Activated CD8-positive, alpha-beta memory T cell treated with anti-CD3 and anti-CD28 coated beads, Interleukin-2, amount 10 ng/mL, durations not matched to agents 7 days and 5 days (primary cell): ENCODE measurements at regions not wholly inside any gene's neighbourhood (a gene's known extent, or its start where the extent isn't known, plus 50 kb on each side); places are given as distances from the start of the nearest gene placed in this dataset.
"Not testable (repeated sequence)": the region's sequence is repeated elsewhere in the genome, so short reads cannot be mapped to it uniquely, and the experiment has no call there.

ENCODE experiments used
- ATAC-seq: fragments of 150-1000 bp; cut with Tn5 transposase; one replicate; pipeline ENCODE4 v1.10.0; 2021; ENCODE audit warnings: moderate library complexity
- CTCF ChIA-PET: fragments of 350-600 bp; sonication (Branson Sonifier 250); formaldehyde crosslinking; loops from one replicate; lab custom pipeline; 2021; ENCODE audit warnings: antibody characterized with exemption; lab: Charles Lee
- DNase-seq: peaks from one replicate; pipeline ENCODE4 v3.0.0-alpha.2; 2020
- H3K27ac Mint-ChIP-seq: one replicate; pipeline ENCODE4 v1.8.0; 2021; ENCODE audit warnings: mild to moderate bottlenecking, mixed read lengths
- H3K27me3 Mint-ChIP-seq: one replicate; pipeline ENCODE4 v1.8.0; 2021; ENCODE audit warnings: mixed read lengths
- H3K36me3 Mint-ChIP-seq: one replicate; pipeline ENCODE4 v1.8.0; 2021; ENCODE audit warnings: mild to moderate bottlenecking, mixed read lengths
- H3K4me1 Mint-ChIP-seq: one replicate; pipeline ENCODE4 v1.8.0; 2021; ENCODE audit warnings: mixed read lengths
- H3K4me3 Mint-ChIP-seq: one replicate; pipeline ENCODE4 v1.8.0; 2021; ENCODE audit warnings: mild to moderate bottlenecking, moderate library complexity, mixed read lengths
- H3K9me3 Mint-ChIP-seq: one replicate; pipeline ENCODE4 v1.8.0; 2022; ENCODE audit warnings: low read depth, mixed read lengths

DNA sequence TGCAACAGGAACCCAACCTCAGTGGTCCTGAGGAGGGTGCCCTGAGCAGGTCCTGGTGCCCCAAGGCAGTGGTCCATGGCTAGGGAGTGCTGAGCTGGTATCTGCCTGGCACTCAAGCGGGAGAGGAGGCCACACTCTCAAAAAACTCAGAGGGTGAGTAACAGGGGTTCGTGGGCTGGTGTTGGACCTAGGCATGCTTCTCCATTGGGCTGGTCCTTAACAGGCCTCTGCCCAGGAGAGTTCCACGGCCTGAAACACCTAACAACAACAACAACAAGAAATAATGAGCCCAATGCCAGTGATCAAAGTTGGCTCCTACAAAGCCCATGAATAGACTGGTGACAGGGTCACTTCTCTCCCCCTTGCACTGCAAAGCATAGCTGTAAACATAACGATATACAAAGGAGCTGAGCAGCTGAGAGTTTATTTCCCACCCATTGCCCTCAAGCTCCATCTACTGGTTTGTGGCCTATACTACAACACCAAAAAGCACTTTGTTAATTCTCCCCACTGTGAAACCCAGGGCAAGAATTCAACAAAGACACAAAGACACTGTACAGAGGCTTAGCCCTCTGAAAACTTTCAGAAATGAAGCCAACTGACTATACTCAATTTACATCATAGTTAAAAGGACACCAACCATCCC lies 736.1 kb upstream of the ADGRL3 start:
- H3K4me3 Mint-ChIP-seq: no peak overlapping the region
- ATAC-seq: no peak
- no peaks in the 10 kb centered on the region for H3K4me1 Mint-ChIP-seq
- no peak for DNase-seq
- H3K9me3 Mint-ChIP-seq: peaks cover 8% of the 10 kb centered on the region
- H3K27ac Mint-ChIP-seq: no peak overlapping the region
- H3K36me3 Mint-ChIP-seq: no peaks in the 10 kb centered on the region
- CTCF ChIA-PET: no interaction called here
- H3K27me3 Mint-ChIP-seq: no peaks in the 10 kb centered on the region

DNA sequence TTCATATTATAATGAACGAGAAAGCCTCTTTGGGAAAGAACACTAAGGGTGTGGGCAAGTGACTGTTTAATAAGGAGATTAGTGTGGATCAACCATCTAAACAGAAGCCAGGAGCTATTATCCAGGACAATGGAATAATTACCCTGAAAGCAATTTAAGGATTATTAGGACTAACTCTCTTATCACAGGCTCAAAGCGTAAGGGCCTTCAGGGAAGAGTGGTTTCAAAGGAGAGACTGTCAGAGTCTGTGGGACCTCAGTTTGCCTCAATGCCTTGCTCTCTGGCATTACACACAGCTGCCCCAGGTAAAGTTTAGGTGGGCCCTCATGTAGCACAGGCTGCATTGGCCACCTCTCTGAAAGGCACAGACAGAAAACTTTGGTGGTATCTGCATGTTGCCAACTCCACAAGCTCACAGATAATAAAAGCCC lies 717.2 kb upstream of the ADGRL3 start:
- Mint-ChIP-seq H3K9me3 (peaks cover 15% of the 10 kb centered on the region), H3K27ac (no peak overlapping the region), H3K27me3 (no peaks in the 10 kb centered on the region), H3K36me3 (no peaks in the 10 kb centered on the region), H3K4me3 (no peak overlapping the region), H3K4me1 (no peaks in the 10 kb centered on the region)
- ATAC-seq (no peak), DNase-seq (no peak)
- CTCF ChIA-PET: no interaction called here

DNA sequence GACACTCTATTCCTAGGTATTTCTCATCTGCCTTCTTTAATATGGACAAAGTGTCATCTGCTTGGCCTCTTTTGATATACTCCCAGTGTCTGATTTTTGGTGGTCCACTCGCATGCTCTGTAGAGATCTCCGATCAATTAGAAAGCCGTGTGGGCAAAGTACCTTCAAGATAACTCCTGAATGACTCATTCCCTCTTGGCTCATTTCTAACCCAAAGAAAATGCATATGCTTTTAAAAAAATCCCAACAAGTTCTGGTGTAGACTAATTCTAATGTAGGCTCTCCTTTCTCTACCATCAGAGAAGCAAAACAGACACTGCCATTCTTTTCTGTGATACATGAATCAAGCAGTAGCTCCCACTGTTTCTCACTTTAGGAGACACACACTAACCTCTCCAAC lies 714.9 kb upstream of the ADGRL3 start:
- CTCF ChIA-PET: no interaction called here
- ATAC-seq (no peak), DNase-seq (no peak)
- Mint-ChIP-seq H3K4me3 (no peak overlapping the region), H3K27me3 (no peaks in the 10 kb centered on the region), H3K4me1 (no peaks in the 10 kb centered on the region), H3K9me3 (peaks cover 12% of the 10 kb centered on the region), H3K36me3 (no peaks in the 10 kb centered on the region), H3K27ac (no peak overlapping the region)

DNA sequence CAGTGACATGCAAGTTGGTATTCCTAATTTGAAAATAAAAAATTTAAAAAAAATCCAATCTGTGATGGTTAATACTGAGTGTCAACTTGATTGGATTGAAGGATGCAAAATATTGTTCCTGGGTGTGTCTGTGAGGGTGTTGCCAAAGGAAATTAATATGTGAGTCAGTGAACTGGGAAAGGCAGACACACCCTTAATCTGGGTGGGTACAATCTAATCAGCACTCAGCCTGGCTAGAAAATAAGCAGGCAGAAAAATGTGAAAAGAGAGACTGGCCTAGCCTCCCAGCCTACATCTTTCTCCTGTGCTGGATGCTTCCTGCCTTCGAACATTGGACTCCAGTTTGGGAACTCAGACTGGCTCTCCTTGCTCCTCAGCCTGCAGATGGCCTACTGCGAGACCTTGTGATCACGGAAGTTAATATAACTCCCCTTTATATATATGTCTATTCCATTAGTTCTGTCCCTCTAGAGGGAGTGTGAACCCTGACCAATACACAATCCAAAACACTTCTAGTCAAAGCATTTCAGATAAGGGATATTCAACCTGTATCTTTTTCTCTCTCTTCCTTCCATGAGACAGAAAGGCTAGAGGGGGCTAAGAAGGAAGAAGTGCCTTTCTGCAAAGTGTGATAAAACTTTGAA lies 712.9 kb upstream of the ADGRL3 start:
- H3K4me3 Mint-ChIP-seq, ATAC-seq, H3K36me3 Mint-ChIP-seq, H3K4me1 Mint-ChIP-seq, H3K27me3 Mint-ChIP-seq, DNase-seq, H3K27ac Mint-ChIP-seq, CTCF ChIA-PET: not testable (repeated sequence)
- H3K9me3 Mint-ChIP-seq: peaks cover 12% of the 10 kb centered on the region

DNA sequence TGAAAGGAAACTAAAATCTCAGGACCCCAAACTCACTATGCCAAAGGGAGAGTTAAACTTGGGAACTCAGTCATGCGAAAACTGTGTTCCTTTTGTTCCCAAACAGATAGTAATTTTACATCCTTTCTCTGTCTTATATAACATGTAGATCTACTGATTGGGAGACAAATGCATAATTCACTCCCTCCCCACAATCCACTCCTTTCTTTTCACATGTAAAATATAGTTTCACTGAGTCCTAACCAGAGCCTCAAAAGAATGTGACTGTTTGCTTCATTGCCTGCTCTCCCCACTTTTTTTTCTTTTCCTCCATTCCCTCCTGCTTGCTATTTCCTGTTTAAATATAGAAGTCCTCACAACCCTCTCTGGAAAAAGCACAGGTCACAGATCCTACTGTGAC lies 699.3 kb upstream of the ADGRL3 start:
- no peak for DNase-seq
- no peaks in the 10 kb centered on the region for H3K4me1 Mint-ChIP-seq
- H3K27ac Mint-ChIP-seq: no peak overlapping the region
- no peak for ATAC-seq
- peaks cover 6% of the 10 kb centered on the region for H3K9me3 Mint-ChIP-seq
- H3K27me3 Mint-ChIP-seq: no peaks in the 10 kb centered on the region
- no peaks in the 10 kb centered on the region for H3K36me3 Mint-ChIP-seq
- no peak overlapping the region for H3K4me3 Mint-ChIP-seq
- CTCF ChIA-PET: no interaction called here

DNA sequence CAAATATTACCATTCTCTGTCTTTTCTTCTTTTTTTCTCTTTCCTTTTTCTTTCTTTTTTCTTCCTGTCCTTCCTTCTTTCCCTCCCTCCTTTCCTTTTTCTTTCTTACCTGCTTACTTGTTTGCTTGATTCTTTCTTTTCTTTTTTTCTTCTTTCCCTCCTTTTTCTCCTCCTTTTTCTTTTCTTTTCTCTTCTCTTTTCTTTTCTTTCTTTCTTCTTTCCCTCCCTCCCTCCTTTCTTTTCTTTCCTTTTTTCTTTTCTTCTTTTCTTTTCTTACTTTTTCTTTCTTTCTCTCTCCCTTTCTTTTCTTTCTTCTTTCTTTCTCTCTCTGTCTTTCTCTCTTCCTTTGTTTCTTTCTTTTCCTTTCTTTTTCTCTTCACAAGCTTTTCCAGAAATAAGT lies 697.4 kb upstream of the ADGRL3 start:
- Mint-ChIP-seq H3K27ac (no peak overlapping the region), H3K4me3 (no peak overlapping the region), H3K4me1 (no peaks in the 10 kb centered on the region), H3K9me3 (peaks cover 11% of the 10 kb centered on the region), H3K27me3 (no peaks in the 10 kb centered on the region), H3K36me3 (no peaks in the 10 kb centered on the region)
- DNase-seq: no peak
- ATAC-seq: no peak
- CTCF ChIA-PET: no interaction called here

DNA sequence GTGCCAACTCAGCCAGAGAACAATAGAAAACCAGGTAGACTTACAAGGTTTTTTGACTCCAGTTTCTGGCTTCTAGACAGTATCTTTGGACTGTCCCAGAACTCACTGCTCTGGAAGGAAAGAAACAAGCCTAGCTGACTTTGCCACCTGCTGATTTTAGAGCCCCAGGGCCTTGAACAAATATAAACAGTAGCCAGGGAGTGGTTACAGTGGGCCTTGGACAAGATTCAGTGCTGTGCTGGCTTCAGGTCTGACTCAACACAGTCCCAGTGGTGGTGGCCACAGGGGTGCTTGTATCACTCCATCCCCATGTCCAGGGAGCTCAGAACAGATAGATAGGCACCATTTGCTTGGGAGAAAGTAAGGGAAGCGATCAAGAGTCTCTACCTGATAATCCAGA lies 694.1 kb upstream of the ADGRL3 start:
- no peak for DNase-seq
- Mint-ChIP-seq H3K4me3 (no peak overlapping the region), H3K27me3 (no peaks in the 10 kb centered on the region), H3K36me3 (no peaks in the 10 kb centered on the region), H3K9me3 (peaks cover 14% of the 10 kb centered on the region), H3K27ac (no peak overlapping the region), H3K4me1 (no peaks in the 10 kb centered on the region)
- CTCF ChIA-PET: no interaction called here
- ATAC-seq: no peak

DNA sequence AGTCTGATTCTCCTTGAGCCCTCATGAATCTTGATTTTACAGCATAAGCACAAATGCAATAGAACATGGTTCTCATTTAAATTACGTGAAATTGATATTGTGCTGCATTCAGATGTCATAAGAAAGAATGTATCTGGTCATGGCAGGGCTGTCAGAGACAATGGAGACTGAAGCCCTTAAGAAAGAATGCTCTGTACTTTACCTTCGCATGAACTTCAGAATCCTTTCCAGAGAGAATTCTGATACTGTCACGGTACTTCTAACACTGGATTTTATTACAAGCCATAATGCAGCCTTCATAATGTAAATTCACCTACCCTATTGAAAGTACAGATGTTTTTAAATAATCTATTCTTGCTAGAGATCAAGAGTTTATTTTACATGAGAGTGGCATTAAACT lies 677.9 kb upstream of the ADGRL3 start:
- DNase-seq: no peak
- H3K9me3 Mint-ChIP-seq: peaks cover 7% of the 10 kb centered on the region
- H3K4me1 Mint-ChIP-seq: no peaks in the 10 kb centered on the region
- no peaks in the 10 kb centered on the region for H3K36me3 Mint-ChIP-seq
- CTCF ChIA-PET: no interaction called here
- ATAC-seq: no peak
- H3K27me3 Mint-ChIP-seq: no peaks in the 10 kb centered on the region
- no peak overlapping the region for H3K4me3 Mint-ChIP-seq
- H3K27ac Mint-ChIP-seq: no peak overlapping the region

DNA sequence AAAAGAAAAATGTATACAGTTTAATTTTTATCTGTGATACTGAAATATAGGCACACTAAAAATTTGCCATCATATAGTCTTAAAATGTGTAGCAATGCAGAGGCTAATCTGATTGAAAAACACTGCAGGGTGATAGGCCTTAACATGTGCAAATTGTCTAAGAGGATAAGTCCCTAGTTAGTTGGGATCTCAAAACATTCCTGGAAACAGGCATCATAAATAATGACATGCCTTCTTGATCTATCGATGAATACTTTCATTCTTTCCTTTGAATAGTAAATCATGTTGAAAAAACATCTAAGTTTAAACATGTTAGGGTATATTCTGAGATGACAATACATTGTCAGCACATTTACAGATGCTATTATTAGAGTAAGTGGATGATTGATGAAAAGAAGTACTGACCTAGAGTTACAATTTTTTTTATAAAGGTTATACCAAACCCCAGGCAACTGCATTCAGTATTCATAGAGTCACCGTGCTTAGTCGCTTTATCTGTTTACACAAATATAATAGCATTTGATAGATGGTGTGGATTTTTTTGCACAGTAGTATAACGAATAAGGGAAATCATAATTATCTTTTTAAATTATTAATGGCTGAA lies 668.2 kb upstream of the ADGRL3 start:
- Mint-ChIP-seq H3K27ac (no peak overlapping the region), H3K4me3 (no peak overlapping the region), H3K36me3 (no peaks in the 10 kb centered on the region), H3K4me1 (no peaks in the 10 kb centered on the region), H3K27me3 (no peaks in the 10 kb centered on the region), H3K9me3 (peaks cover 10% of the 10 kb centered on the region)
- DNase-seq (no peak), ATAC-seq (no peak)
- CTCF ChIA-PET: no interaction called here

DNA sequence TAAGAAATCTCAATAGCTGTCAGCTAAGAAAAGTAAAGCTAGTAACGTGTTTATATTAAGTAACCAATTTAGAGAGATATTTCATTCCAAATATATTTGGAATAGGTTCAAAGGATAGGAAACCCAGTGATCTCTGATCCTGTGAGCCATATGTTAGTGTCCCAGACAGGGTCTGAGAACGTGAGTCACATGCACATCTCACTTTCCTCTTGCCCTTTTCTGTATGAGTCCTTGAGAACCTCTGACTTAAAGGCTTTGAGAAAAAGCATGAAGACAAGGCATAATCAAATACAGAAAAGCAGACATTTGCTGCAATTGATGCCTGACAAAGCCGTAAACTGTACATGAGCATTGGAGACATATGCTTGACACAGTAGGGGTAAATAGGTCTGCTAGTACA lies 655.1 kb upstream of the ADGRL3 start:
- DNase-seq: no peak
- CTCF ChIA-PET: no interaction called here
- no peak for ATAC-seq
- peaks cover 17% of the 10 kb centered on the region for H3K9me3 Mint-ChIP-seq
- no peak overlapping the region for H3K27ac Mint-ChIP-seq
- H3K4me3 Mint-ChIP-seq: no peak overlapping the region
- H3K27me3 Mint-ChIP-seq: no peaks in the 10 kb centered on the region
- H3K36me3 Mint-ChIP-seq: no peaks in the 10 kb centered on the region
- no peaks in the 10 kb centered on the region for H3K4me1 Mint-ChIP-seq

DNA sequence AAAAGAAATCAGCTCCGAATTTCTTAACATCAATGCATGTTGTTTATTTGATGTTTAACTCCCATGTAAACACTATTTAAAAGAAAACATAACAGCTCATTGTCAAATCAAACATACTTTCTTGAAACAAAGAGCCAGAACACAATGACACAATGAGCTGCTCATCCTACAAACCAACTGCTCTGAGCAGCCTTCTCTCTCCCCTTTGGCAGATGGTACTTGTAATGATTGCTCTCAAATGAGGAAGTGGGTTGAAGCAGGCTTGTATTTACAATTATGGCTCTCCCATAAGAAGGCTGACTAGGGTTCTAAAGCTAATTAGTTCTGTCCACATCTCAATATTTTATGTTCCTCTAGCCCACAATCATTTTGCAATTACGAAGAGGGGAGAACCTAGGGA lies 637.8 kb upstream of the ADGRL3 start:
- Mint-ChIP-seq H3K4me1 (no peaks in the 10 kb centered on the region), H3K36me3 (no peaks in the 10 kb centered on the region), H3K27me3 (no peaks in the 10 kb centered on the region)

DNA sequence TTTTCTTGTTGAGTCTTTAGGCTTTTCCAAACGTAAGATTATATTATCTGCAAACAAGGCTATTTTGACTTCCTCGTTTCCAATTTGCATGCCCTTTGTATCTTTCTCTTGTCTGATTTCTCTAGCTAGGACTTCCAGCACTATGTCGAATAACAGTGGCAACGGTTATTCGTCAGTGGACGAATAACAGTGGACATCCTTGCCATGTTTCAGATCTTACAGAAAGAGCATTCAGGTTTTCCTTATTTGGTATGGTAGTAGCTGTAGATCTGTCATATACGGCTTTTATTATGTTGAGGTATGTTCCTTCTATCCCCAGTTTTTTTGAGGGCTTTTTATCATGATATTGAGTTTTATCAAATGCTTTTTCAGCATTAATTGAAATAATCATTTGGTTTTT lies 634.6 kb upstream of the ADGRL3 start:
- Mint-ChIP-seq H3K36me3 (no peaks in the 10 kb centered on the region), H3K27ac (no peak overlapping the region), H3K4me3 (no peak overlapping the region), H3K9me3 (peaks cover 14% of the 10 kb centered on the region), H3K27me3 (no peaks in the 10 kb centered on the region), H3K4me1 (no peaks in the 10 kb centered on the region)
- CTCF ChIA-PET: no interaction called here
- ATAC-seq (no peak), DNase-seq (no peak)

More for the DNA sequence above, 637.8 kb upstream of the ADGRL3 start:
- peaks cover 8% of the 10 kb centered on the region for H3K9me3 Mint-ChIP-seq
- H3K4me3 Mint-ChIP-seq: no peak overlapping the region
- CTCF ChIA-PET: no interaction called here
- no peak overlapping the region for H3K27ac Mint-ChIP-seq
- DNase-seq (no peak), ATAC-seq (no peak)

DNA sequence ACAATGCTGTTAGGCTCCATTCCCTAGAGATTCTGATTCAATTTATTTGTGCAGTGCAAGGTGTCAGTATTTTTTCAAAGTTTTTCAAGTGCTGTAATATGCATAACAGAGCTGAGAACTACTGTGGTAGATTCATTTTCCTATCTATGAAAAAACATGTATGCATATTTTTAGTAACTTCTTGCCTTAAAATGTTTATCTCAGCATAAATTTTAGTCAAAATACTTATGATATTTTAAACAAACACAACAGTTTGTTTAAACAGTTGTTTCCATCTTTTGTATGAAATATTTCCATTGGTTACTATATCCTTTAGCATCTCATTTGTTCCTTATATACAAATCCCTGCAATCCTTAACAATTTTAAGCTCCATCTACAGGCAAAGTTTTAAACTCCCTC lies 624.8 kb upstream of the ADGRL3 start:
- peaks cover 13% of the 10 kb centered on the region for H3K9me3 Mint-ChIP-seq
- no peaks in the 10 kb centered on the region for H3K27me3 Mint-ChIP-seq
- no peak for ATAC-seq
- H3K4me3 Mint-ChIP-seq: no peak overlapping the region
- H3K36me3 Mint-ChIP-seq: no peaks in the 10 kb centered on the region
- no peaks in the 10 kb centered on the region for H3K4me1 Mint-ChIP-seq
- H3K27ac Mint-ChIP-seq: no peak overlapping the region
- CTCF ChIA-PET: no interaction called here
- no peak for DNase-seq

DNA sequence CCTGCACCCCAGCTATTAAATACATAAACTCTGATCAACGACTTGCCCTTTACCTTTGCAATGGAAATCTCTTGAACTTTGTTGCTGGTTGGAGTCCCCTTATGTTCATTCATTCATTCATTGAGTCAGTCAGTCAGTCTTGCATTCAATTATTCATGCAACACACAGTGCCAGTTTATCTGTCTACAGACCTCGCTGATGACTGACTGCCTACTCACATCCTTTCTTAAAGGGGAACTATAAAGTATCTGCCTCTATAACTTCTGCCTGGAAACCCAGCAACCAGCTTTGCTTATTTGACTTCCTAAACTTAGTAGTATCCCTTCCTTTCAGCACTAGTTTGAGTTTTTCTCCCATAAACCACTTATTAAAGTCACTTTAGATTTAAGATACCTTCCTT lies 620.8 kb upstream of the ADGRL3 start:
- ATAC-seq (no peak), DNase-seq (no peak)
- CTCF ChIA-PET: no interaction called here
- Mint-ChIP-seq H3K4me1 (no peaks in the 10 kb centered on the region), H3K9me3 (peaks cover 11% of the 10 kb centered on the region), H3K36me3 (no peaks in the 10 kb centered on the region), H3K27ac (no peak overlapping the region), H3K27me3 (no peaks in the 10 kb centered on the region), H3K4me3 (no peak overlapping the region)
